ENCODE measurements at regions not wholly inside any gene's neighbourhood (a gene's known extent, or its start where the extent isn't known, plus 50 kb on each side); places are given as distances from the start of the nearest gene placed in this dataset.

GRCh38 chr3:137471130-137471529 lies 293.0 kb upstream of the SOX14 start:
- H3K9me3 ChIP-seq = no peaks in the 10 kb centered on the region
- H3K36me3 ChIP-seq = no peaks in the 10 kb centered on the region
- no peak for DNase-seq (ENCODE audit: extremely low spot score in 2 of 2)
- no peak overlapping the region for H3K27ac ChIP-seq
- intact Hi-C loops (cut with DNase I) = no loop called here
- H3K4me3 ChIP-seq = no peak overlapping the region
- H3K27me3 ChIP-seq = no peaks in the 10 kb centered on the region
- TF ChIP-seq CTCF (IDR thresholded peaks at IDR 0.05) = no peak
- TF ChIP-seq POLR2AphosphoS5 (IDR thresholded peaks at IDR 0.05; ENCODE audit: insufficient read depth in 1 of 2, low read depth in 1 of 2) = no peak
- TF ChIP-seq POLR2A (IDR thresholded peaks at IDR 0.05) = no peak
- no peaks in the 10 kb centered on the region for H3K4me1 ChIP-seq

DNA sequence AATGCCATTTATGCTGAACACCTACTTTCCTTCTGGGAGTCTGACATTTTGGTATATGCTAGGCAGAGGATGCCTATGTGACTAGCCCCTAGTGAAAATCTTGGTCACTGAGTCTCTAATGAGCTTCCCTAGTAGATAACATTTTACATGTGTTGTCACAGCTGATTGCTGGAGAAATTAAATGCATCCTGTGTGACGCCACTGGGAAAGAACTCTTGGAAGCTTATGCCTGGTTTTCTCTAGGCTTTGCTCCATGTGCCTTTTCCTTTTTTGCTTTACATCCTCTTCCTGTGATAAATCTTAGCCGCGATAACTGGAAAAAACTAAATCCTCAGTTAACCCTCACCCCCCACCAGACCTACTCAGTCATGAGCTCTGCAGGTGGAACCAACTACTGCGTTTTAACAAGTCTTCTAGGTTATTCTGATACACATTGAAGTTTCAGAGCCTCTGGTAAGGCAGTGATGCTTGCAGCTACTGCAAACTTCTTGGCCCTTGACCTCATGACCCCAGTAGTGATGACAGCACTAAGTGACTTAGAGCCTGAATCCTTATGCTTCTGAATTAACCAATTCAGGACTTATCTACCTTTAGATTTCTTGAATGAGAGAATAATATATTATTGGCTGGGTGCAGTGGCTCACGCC lies 292.4 kb upstream of the SOX14 start:
- H3K4me3 ChIP-seq = no peak overlapping the region
- no peaks in the 10 kb centered on the region for H3K4me1 ChIP-seq
- H3K9me3 ChIP-seq = no peaks in the 10 kb centered on the region
- H3K36me3 ChIP-seq = no peaks in the 10 kb centered on the region
- H3K27ac ChIP-seq = no peak overlapping the region
- DNase-seq (ENCODE audit: extremely low spot score in 2 of 2) = no peak
- intact Hi-C loops (cut with DNase I) = no loop called here
- TF ChIP-seq POLR2AphosphoS5 (IDR thresholded peaks at IDR 0.05; ENCODE audit: insufficient read depth in 1 of 2, low read depth in 1 of 2) (no peak), POLR2A (IDR thresholded peaks at IDR 0.05) (no peak), CTCF (IDR thresholded peaks at IDR 0.05) (no peak)
- H3K27me3 ChIP-seq = no peaks in the 10 kb centered on the region

DNA sequence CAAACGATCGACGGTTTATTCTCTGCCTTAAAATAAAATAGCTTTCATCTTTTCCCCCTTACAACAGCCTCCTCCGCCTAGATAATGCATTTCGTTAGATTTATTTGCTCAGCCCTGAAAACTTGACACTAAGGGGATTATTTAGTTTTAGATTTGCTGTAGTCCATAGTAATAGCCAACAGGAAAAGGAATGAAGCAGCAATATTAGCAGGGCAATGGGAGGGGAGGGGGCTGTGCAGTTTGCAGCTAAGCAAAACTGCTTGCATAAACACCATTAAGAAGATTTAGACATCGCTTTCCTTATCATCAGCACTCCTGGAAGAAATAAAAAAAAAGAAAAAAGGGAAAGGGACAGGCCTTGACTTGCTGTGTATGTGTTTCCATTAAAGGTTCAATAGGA lies 286.5 kb upstream of the SOX14 start:
- no peak overlapping the region for H3K27ac ChIP-seq
- intact Hi-C loops (cut with DNase I) = no loop called here
- H3K27me3 ChIP-seq = no peaks in the 10 kb centered on the region
- H3K4me1 ChIP-seq = no peaks in the 10 kb centered on the region
- H3K9me3 ChIP-seq = no peaks in the 10 kb centered on the region
- no peak for TF ChIP-seq POLR2AphosphoS5 (IDR thresholded peaks at IDR 0.05; ENCODE audit: insufficient read depth in 1 of 2, low read depth in 1 of 2)
- no peak for TF ChIP-seq POLR2A (IDR thresholded peaks at IDR 0.05)
- TF ChIP-seq CTCF (IDR thresholded peaks at IDR 0.05) = no peak
- H3K36me3 ChIP-seq = no peaks in the 10 kb centered on the region
- H3K4me3 ChIP-seq = no peak overlapping the region
- no peak for DNase-seq (ENCODE audit: extremely low spot score in 2 of 2)

DNA sequence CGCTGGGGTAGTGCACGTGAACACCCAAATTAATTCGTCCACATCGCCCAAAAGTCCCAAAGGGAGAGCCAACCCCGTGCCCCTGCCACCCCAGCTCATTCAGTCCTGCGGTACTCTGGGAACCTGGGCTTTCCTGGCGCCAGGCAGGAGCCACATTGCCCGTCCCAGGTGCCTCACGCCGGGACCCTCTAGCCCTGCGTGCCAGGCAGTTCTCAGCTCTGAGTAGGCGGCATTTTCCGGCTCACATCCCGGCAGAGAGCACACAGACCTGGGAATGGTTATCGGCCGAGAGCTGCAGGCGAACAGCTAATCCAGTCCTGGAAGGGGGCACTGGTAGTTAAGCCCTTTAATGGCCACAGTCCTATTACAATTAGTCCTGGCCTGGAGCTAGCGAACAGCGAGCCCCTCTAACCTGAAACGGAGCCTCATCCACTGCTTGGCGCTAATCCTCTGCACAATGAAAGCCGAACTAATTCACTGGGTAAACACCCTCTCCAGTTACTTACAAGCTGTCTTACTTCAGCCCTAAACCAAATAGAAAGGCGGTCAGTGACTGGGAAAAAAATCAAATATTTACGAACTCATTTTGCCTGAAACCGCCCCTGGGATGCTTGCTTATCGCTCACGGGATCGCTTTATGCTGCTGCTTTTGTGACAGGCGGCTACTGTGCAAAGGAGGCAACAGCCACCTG lies 254.6 kb upstream of the SOX14 start:
- no peaks in the 10 kb centered on the region for H3K36me3 ChIP-seq
- intact Hi-C loops (cut with DNase I) = no loop called here
- no peak overlapping the region for H3K4me3 ChIP-seq
- DNase-seq (ENCODE audit: extremely low spot score in 2 of 2) = no peak
- H3K4me1 ChIP-seq = no peaks in the 10 kb centered on the region
- H3K9me3 ChIP-seq = no peaks in the 10 kb centered on the region
- TF ChIP-seq CTCF (IDR thresholded peaks at IDR 0.05) (no peak), POLR2AphosphoS5 (IDR thresholded peaks at IDR 0.05; ENCODE audit: insufficient read depth in 1 of 2, low read depth in 1 of 2) (no peak), POLR2A (IDR thresholded peaks at IDR 0.05) (no peak)
- no peak overlapping the region for H3K27ac ChIP-seq
- H3K27me3 ChIP-seq = no peaks in the 10 kb centered on the region

DNA sequence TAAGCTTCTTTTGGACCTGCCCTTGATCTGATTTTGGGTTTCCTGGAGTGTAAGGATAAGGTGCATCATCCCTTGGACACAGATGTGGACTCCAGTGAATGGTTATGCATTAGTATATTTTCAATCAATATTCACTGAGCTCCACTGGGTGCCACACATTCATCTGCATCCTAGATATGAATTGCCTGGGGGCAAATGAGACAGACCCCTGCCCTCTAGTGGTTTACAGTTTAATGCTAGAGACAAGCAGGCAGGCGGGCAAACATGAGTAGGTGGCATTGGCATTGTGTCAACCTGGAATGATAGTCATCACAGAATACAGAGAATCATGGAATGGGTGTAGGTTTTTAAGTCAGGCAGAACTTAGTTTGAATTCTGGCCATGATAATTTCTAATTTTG lies 252.5 kb upstream of the SOX14 start:
- intact Hi-C loops (cut with DNase I) = no loop called here
- Histone ChIP-seq H3K4me1 (no peaks in the 10 kb centered on the region), H3K27ac (no peak overlapping the region), H3K27me3 (no peaks in the 10 kb centered on the region), H3K36me3 (no peaks in the 10 kb centered on the region), H3K4me3 (no peak overlapping the region), H3K9me3 (no peaks in the 10 kb centered on the region)
- TF ChIP-seq POLR2A (IDR thresholded peaks at IDR 0.05) (no peak), CTCF (IDR thresholded peaks at IDR 0.05) (no peak), POLR2AphosphoS5 (IDR thresholded peaks at IDR 0.05; ENCODE audit: insufficient read depth in 1 of 2, low read depth in 1 of 2) (no peak)
- DNase-seq (ENCODE audit: extremely low spot score in 2 of 2) = no peak
